Gastroesophageal sphincter (tissue), 3 donors: ENCODE measurements at regions not wholly inside any gene's neighbourhood (a gene's known extent, or its start where the extent isn't known, plus 50 kb on each side); places are given as distances from the start of the nearest gene placed in this dataset.

Experiments
- EP300 ChIP-seq: sonication (generic); formaldehyde crosslinking; IDR thresholded peaks from one replicate; pipeline ENCODE4 v1.6.1; 2017; ENCODE audit warnings: antibody characterized with exemption, mild to moderate bottlenecking
- TF ChIP-seq, protein P1 (sequence below), 4 experiments: fragments of 200-600 bp in 2 of 4; fragments of 450-650 bp in 2 of 4; sonication (generic) in 1 of 4; IDR thresholded peaks; one replicate each; pipeline ENCODE4 v1.5.1; 2017 to 2019; ENCODE audit warnings: antibody characterized with exemption in 4 of 4, mild to moderate bottlenecking in 2 of 4, moderate library complexity in 2 of 4

- TF ChIP-seq, protein P1, sequence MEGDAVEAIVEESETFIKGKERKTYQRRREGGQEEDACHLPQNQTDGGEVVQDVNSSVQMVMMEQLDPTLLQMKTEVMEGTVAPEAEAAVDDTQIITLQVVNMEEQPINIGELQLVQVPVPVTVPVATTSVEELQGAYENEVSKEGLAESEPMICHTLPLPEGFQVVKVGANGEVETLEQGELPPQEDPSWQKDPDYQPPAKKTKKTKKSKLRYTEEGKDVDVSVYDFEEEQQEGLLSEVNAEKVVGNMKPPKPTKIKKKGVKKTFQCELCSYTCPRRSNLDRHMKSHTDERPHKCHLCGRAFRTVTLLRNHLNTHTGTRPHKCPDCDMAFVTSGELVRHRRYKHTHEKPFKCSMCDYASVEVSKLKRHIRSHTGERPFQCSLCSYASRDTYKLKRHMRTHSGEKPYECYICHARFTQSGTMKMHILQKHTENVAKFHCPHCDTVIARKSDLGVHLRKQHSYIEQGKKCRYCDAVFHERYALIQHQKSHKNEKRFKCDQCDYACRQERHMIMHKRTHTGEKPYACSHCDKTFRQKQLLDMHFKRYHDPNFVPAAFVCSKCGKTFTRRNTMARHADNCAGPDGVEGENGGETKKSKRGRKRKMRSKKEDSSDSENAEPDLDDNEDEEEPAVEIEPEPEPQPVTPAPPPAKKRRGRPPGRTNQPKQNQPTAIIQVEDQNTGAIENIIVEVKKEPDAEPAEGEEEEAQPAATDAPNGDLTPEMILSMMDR (IDR thresholded peaks at IDR 0.05) = no peak
- no peak for TF ChIP-seq EP300
Measured at GRCh38 chr6:103879800-103880199, 979.9 kb downstream of the HACE1 start.
